NB4 (cell line): ENCODE measurements at regions not wholly inside any gene's neighbourhood (a gene's known extent, or its start where the extent isn't known, plus 50 kb on each side); places are given as distances from the start of the nearest gene placed in this dataset.

Experiments
- CTCF ChIP-seq: IDR thresholded peaks from one replicate; pipeline ENCODE4 v1.5.1; 2012; ENCODE audit warnings: low read depth, low read length
- MAX ChIP-seq: IDR thresholded peaks from 2 replicates; pipeline ENCODE4 v1.6.1; 2011; ENCODE audit warnings: low read depth, low read length
- MYC ChIP-seq: IDR thresholded peaks from 2 replicates; pipeline ENCODE4 v1.6.1; 2011; ENCODE audit warnings: low read depth, low read length
- POLR2A ChIP-seq: IDR thresholded peaks from 2 replicates; pipeline ENCODE4 v1.6.1; 2011; ENCODE audit warnings: mild to moderate bottlenecking; ENCODE audit not compliant: insufficient read length; ENCODE audit errors: extremely low read depth

- TF ChIP-seq CTCF (no peak), MAX (no peak), POLR2A (no peak), MYC (no peak)
Measured at GRCh38 chr1:19014765-19015164, 58.3 kb upstream of the IFFO2 start.
